ENCODE measurements at regions not wholly inside any gene's neighbourhood (a gene's known extent, or its start where the extent isn't known, plus 50 kb on each side); places are given as distances from the start of the nearest gene placed in this dataset.
A peak's percentile ranks its signal among the peaks of the same experiment; 100 is the strongest.

DNA sequence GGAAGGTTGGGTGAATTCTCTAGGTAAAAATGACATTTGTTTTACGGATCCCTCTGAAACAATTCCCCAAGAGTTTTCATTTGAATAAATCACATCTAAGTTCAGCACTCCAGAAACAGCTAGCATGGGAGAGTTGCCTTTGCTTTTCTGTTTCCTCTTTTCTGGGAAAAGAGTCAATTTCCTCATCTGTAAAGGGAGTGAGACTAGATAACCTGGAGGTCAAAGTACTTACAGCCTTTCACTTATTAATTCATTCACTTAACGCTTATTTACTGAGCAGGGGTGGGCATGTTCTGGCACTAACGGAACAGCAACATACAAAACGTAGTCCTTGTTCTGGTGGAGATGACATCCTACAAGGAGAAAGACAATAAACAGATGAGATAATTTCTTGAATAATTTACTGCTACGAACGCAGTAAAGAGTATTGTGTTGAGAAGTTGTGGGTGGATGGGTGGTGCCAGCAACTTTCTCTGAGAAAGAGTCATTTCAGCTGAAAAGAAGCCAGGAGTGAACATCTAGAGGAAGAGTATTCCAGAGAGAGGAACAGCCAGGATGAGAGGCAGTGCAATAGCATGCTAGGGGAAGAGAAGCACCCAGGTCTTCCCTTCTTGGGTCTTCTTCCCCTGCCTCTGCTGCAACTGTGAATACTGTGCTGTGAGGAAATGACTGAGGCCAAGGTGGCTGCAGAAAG is 335.6 kb downstream of the ZSWIM6 start:
- TF ChIP-seq, protein P1, sequence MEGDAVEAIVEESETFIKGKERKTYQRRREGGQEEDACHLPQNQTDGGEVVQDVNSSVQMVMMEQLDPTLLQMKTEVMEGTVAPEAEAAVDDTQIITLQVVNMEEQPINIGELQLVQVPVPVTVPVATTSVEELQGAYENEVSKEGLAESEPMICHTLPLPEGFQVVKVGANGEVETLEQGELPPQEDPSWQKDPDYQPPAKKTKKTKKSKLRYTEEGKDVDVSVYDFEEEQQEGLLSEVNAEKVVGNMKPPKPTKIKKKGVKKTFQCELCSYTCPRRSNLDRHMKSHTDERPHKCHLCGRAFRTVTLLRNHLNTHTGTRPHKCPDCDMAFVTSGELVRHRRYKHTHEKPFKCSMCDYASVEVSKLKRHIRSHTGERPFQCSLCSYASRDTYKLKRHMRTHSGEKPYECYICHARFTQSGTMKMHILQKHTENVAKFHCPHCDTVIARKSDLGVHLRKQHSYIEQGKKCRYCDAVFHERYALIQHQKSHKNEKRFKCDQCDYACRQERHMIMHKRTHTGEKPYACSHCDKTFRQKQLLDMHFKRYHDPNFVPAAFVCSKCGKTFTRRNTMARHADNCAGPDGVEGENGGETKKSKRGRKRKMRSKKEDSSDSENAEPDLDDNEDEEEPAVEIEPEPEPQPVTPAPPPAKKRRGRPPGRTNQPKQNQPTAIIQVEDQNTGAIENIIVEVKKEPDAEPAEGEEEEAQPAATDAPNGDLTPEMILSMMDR (IDR thresholded peaks at IDR 0.05; ENCODE audit: insufficient read depth, low read length) = no peak
- peak; percentile 24 for DNase-seq (ENCODE audit: low read depth)
- no peak overlapping the region for H3K4me3 ChIP-seq (ENCODE audit: low read depth, low read length)

DNA sequence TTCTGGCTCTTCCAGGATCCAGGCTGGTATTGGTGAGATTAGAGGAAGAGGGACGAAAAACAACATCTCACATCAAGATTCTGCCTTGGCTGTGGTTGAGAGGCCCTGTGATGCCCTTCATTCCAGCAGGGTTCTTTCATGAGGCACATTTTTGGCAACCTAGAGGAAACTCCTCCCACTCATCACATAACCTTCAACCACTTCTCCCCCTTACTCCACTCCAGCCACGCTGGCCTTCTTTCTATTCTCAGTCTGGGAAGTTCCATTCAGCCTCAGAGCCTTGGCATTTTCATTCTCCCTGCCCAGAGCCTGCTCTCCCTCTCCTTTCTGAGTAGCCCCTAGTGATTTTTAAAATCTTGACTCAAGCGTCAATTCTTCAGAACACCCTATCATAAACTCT is 337.5 kb downstream of the ZSWIM6 start:
- no peak for DNase-seq (ENCODE audit: low read depth)
- no peak overlapping the region for H3K4me3 ChIP-seq (ENCODE audit: low read depth, low read length)
- TF ChIP-seq, protein P1 (IDR thresholded peaks at IDR 0.05; ENCODE audit: insufficient read depth, low read length) = no peak

DNA sequence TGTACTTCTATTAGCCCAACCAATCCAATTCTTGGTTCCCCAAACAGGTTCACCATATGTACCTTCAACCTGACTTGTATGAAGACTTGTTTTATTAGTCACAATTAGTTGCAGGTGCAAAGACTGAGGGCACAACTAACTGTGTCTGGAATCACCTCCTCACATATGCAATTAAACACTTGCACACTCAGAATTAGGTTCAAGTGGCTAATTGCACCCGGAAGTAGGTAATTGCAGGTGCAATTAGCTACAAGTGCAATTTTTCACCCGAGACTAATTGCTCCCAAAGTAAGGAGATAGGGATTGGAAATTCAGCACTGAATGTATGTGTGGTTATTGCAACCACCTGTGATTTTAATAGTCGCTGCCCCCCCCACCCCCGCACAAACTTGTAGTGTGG is 338.9 kb downstream of the ZSWIM6 start:
- DNase-seq (ENCODE audit: low read depth) = no peak
- TF ChIP-seq, protein P1 (IDR thresholded peaks at IDR 0.05; ENCODE audit: insufficient read depth, low read length) = no peak
- H3K4me3 ChIP-seq (ENCODE audit: low read depth, low read length) = no peak overlapping the region

DNA sequence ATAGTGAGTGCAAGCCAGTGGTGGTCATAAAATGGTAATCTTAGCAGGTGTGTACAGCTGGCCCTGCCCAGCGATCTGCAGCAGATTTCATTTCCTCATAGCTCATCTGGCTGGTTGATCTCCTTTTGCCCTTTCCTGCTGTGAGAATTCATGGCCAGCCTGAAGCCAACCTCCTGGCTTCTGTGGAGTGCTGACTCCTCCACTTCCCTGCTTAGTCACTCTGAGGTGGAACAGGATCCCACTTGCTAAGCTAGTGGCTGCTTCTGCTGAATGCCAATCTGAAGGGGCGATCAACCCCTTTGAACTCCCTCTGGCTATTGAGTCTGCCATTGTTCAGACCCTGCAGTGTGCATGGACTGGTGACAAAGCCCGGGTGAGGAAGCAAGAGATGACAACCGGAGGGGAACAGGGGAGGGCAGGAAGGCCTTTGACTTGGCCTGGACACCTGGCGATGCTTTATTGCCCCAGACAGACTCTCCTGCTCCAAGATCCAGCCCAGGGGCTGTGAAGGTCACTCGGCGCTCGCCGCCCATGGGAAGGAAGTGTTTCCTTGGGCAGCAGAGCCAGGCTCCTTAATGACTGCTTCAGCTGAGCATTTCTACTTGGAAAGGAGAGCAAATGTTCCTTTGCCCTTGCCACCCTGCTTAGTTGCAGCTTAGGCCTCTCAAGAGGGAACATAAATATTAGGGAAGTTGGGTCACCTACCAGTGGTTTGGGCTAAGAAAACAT is 341.1 kb downstream of the ZSWIM6 start:
- peak; percentile 8 for DNase-seq (ENCODE audit: low read depth)
- TF ChIP-seq, protein P1 (IDR thresholded peaks at IDR 0.05; ENCODE audit: insufficient read depth, low read length) = no peak
- no peak overlapping the region for H3K4me3 ChIP-seq (ENCODE audit: low read depth, low read length)

DNA sequence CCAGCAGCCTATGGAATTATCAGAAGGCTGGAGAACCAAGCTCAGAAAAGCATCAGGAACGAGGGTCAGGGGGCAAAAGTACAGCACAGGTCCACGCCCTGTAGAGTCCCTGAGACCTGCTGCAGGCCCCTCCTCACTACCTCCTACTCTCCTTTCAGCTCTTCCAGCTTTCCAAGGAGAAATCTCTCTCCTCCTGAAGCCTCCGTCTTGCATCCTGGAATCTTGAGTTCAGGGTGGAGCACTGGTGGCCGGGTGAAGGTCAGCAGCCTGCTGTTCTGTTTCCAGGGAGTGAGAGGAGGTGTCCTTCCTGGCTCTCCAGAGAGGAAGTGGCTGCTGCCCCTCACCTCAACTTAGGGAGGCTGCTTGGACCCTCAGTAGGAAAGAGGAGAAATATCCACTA is 342.3 kb downstream of the ZSWIM6 start:
- no peak overlapping the region for H3K4me3 ChIP-seq (ENCODE audit: low read depth, low read length)
- DNase-seq (ENCODE audit: low read depth) = no peak
- TF ChIP-seq, protein P1 (IDR thresholded peaks at IDR 0.05; ENCODE audit: insufficient read depth, low read length) = no peak

DNA sequence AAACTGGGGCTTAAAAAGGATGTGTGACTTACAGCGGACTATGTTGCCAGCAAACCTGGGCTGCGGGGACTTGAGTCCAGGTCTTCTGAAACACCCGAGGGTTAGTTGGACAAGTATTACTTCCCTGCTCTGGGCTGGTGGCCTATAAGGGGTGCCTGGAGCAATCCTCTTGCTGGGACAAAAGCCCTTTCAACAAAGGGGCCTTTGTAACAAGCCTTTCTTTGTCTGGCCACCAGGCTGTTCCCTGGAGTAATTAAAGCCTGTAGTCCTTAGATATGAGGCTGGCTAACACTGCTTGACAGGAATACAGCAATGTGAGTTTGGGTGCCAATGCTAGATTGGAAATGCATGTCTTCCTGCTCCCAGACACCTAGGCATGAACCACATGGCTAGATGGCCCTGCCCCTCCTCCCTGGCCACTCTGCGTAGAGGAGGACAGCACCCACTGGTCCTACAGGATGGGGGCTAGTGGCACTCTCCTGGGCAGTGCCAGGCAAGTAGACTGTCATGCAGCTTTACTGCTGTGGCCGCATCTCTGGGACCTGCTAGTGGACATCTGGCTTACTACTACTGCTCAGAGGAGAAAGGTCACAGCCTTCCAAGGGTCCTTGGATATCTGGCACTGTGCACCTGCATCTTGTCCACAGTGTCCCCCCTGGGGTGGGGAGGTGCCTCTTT is 343.1 kb downstream of the ZSWIM6 start:
- TF ChIP-seq, protein P1 (IDR thresholded peaks at IDR 0.05; ENCODE audit: insufficient read depth, low read length) = no peak
- DNase-seq (ENCODE audit: low read depth) = no peak
- no peak overlapping the region for H3K4me3 ChIP-seq (ENCODE audit: low read depth, low read length)

Data from fibroblast of the aortic adventitia (primary cell).